ENCODE measurements at regions not wholly inside any gene's neighbourhood (a gene's known extent, or its start where the extent isn't known, plus 50 kb on each side); places are given as distances from the start of the nearest gene placed in this dataset.

GRCh38 chr2:102085238-102085637, 57.3 kb upstream of the IL1R1 start:
- no peak for TF ChIP-seq NFKB2 (CRISPR knock-in tag; IDR thresholded peaks at IDR 0.05; ENCODE audit: borderline replicate concordance)
- TF ChIP-seq ZSCAN12 (CRISPR knock-in tag; IDR thresholded peaks at IDR 0.05) = no peak
- no peak for TF ChIP-seq ZNF512 (CRISPR knock-in tag; IDR thresholded peaks at IDR 0.05)
- TF ChIP-seq REST (IDR thresholded peaks at IDR 0.05; ENCODE audit: borderline replicate concordance in 1 of 2, low read depth in 1 of 2, low read length in 2 of 2) = no peak
- TF ChIP-seq ZNF691 (CRISPR knock-in tag; IDR thresholded peaks at IDR 0.05; ENCODE audit: borderline replicate concordance, low read depth) = no peak
- no peaks in the 10 kb centered on the region for H3K27me3 ChIP-seq (ENCODE audit: control insufficient read depth in 1 of 2, insufficient read depth in 2 of 2, low read length in 2 of 2)
- H3K4me3 ChIP-seq (replicated peaks in 1 of 3; ENCODE audit: insufficient read depth in 1 of 3, low read depth in 2 of 3, low read length in 3 of 3) = no peak overlapping the region
- 98% methylated on average over 1 of the region's 1 CpG for WGBS (ENCODE audit: low lambda C conversion rate)
- BruUV-seq (replicated peaks) = no TSS peak
- H4K20me1 ChIP-seq (ENCODE audit: insufficient read depth, low read length) = no peaks in the 10 kb centered on the region
- H3K79me2 ChIP-seq (ENCODE audit: insufficient read depth, low read length) = no peaks in the 10 kb centered on the region
- H3K4me1 ChIP-seq (ENCODE audit: insufficient read depth, low read length) = peaks cover 34% of the 10 kb centered on the region
- H3K36me3 ChIP-seq (replicated peaks in 1 of 2; ENCODE audit: control insufficient read depth in 1 of 2, insufficient read depth in 2 of 2, low read length in 2 of 2) = 0 out of 5 replicates have a peak, but pooled peaks cover 0 to 2% of the 10 kb centered on the region in 2 experiments
- ChIA-PET POLR2A (no interaction called here), CTCF (ENCODE audit: low intra/inter-chr PET ratio, low total read pairs) (no interaction called here)
- H3K4me2 ChIP-seq (ENCODE audit: low read depth, low read length) = no peak overlapping the region
- no peak for FAIRE-seq
- no peaks in the 10 kb centered on the region for H3K9me3 ChIP-seq (ENCODE audit: low read length)
- H3K9ac ChIP-seq (ENCODE audit: insufficient read depth, low read depth, low read length) = no peak overlapping the region
- no peak for DNase-seq (ENCODE audit: low spot score)
- in situ Hi-C loops (cut with HindIII; ENCODE audit: extremely low pct_ligation_motif_present, low pct_unique_long_range_greater_than_20kb) = no loop called here
- no peak overlapping the region for H2AFZ ChIP-seq (ENCODE audit: low read length)
- ATAC-seq = no peak
- intact Hi-C loops (cut with micrococcal nuclease; ENCODE audit: unreplicated experiment) = no loop called here
- H3K27ac ChIP-seq (ENCODE audit: extremely low read length, insufficient read depth, low read length) = no peak overlapping the region

Measured in HepG2 (cell line).